ENCODE measurements at regions not wholly inside any gene's neighbourhood (a gene's known extent, or its start where the extent isn't known, plus 50 kb on each side); places are given as distances from the start of the nearest gene placed in this dataset.
A peak's percentile ranks its signal among the peaks of the same experiment; 100 is the strongest.

- WGBS, 2 experiments (ENCODE audit: extremely low coverage in 2 of 2, insufficient read length in 1 of 2), result no CpG with 5 or more reads among the region's 4 CpGs
- ChIA-PET POLR2A (ENCODE audit: unreplicated experiment) (no interaction called here), CTCF (interaction anchor here (0.7 kb wide), 1 partner anchor 30 kb away, joined by 3 read pairs; no protein-coding TSS in a partner anchor)
- no peak overlapping the region for H2BK5ac ChIP-seq (ENCODE audit: low read depth, low read length, poor library complexity, severe bottlenecking)
- H4K20me1 ChIP-seq (ENCODE audit: insufficient read depth, low read length), result no peaks in the 10 kb centered on the region
- H2BK15ac ChIP-seq (ENCODE audit: low read depth, low read length), result no peak overlapping the region
- dilution Hi-C loops (cut with HindIII; ENCODE audit: low sequenced_read_pairs, unreplicated experiment), result no loop called here
- no peak overlapping the region for H2BK120ac ChIP-seq (ENCODE audit: low read depth, low read length)
- no TSS peak for BruUV-seq (replicated peaks)
- no peak overlapping the region for H3K56ac ChIP-seq (ENCODE audit: extremely low read depth, insufficient read depth, low read length)
- H2BK20ac ChIP-seq (ENCODE audit: low read depth, low read length), result no peak overlapping the region
- TF ChIP-seq NFE2L2 (IDR thresholded peaks at IDR 0.05; ENCODE audit: low read depth, low read length) (peak; percentile 93), MAFK (IDR thresholded peaks at IDR 0.05; ENCODE audit: low read depth, low read length) (peak; percentile 44; the same call in 1 of the 2 replicates), POLR2A (IDR thresholded peaks at IDR 0.05; ENCODE audit: low read depth, low read length) (no peak), RFX5 (IDR thresholded peaks at IDR 0.05; ENCODE audit: low read depth, low read length) (no peak), FOS (IDR thresholded peaks at IDR 0.05; ENCODE audit: low read depth, low read length) (no peak), ELK1 (IDR thresholded peaks at IDR 0.05; ENCODE audit: borderline replicate concordance, low read depth, low read length) (no peak), CTCF (conservative IDR thresholded peaks at IDR 0.05; ENCODE audit: low read depth, low read length) (no peak)
- H3K9me1 ChIP-seq (ENCODE audit: insufficient read depth, low read length), result no peaks in the 10 kb centered on the region
- no peak overlapping the region for H3K14ac ChIP-seq (replicated peaks; ENCODE audit: low read depth, low read length)
- no peak overlapping the region for H2AK9ac ChIP-seq (replicated peaks; ENCODE audit: low read depth, low read length, poor library complexity)
- no peak overlapping the region for H4K5ac ChIP-seq (ENCODE audit: low read depth, low read length)
- no peak overlapping the region for H3K4ac ChIP-seq (ENCODE audit: low read depth, low read length)
- no peaks in the 10 kb centered on the region for H3K79me1 ChIP-seq (ENCODE audit: low read depth in 1 of 2, low read length in 2 of 2)
- ATAC-seq (ENCODE audit: low read depth) (no peak), DNase-seq (no peak)
- H3K9me3 ChIP-seq (ENCODE audit: control insufficient read depth, insufficient read depth, low read length), result no peaks in the 10 kb centered on the region
- H2AFZ ChIP-seq (replicated peaks; ENCODE audit: low read length, poor library complexity), result no peak overlapping the region
- H3K36me3 ChIP-seq (ENCODE audit: control insufficient read depth, insufficient read depth, low read length), result no peaks in the 10 kb centered on the region
- in situ Hi-C loops (cut with MboI; ENCODE audit: low sequenced_read_pairs), result no loop called here
- H3K18ac ChIP-seq (ENCODE audit: low read depth, low read length), result no peak overlapping the region
- H3K23ac ChIP-seq (ENCODE audit: low read depth, low read length), result no peak overlapping the region
- no peaks in the 10 kb centered on the region for H3K4me1 ChIP-seq (ENCODE audit: control insufficient read depth, insufficient read depth, low read length)
- H2AK5ac ChIP-seq (ENCODE audit: low read depth, low read length), result no peak overlapping the region
- H3K4me2 ChIP-seq (ENCODE audit: low read depth, low read length), result no peak overlapping the region
- peaks cover 3% of the 10 kb centered on the region for H3K27me3 ChIP-seq (ENCODE audit: control insufficient read depth, insufficient read depth, low read length)
- H3K9ac ChIP-seq (ENCODE audit: low read depth, low read length), result no peak overlapping the region
- H4K8ac ChIP-seq (ENCODE audit: low read depth in 2 of 2, low read length in 2 of 2), result no peak overlapping the region
- no peak overlapping the region for H4K91ac ChIP-seq (ENCODE audit: insufficient read depth, low read depth, low read length)
- intact Hi-C loops (cut with micrococcal nuclease), result no loop called here
- H3K27ac ChIP-seq (ENCODE audit: insufficient read depth, low read length), result no peak overlapping the region
- no peak overlapping the region for H3K4me3 ChIP-seq (ENCODE audit: insufficient read depth, low read depth, low read length)
Observed at GRCh38 chrX:38860106-38861013, 59.1 kb downstream of the MID1IP1 start.

Measured in IMR-90 (cell line).